BE2C (cell line): ENCODE measurements at regions not wholly inside any gene's neighbourhood (a gene's known extent, or its start where the extent isn't known, plus 50 kb on each side); places are given as distances from the start of the nearest gene placed in this dataset.

ENCODE experiments used
- DNase-seq: peaks from one replicate; pipeline ENCODE4 v3.0.0-alpha.2; 2020
- H3K27me3 ChIP-seq: fragments of 250-450 bp; sonication (Bioruptor Pico); 2 replicates; pipeline ENCODE4 v1.5.1; 2020; ENCODE audit warnings: mild to moderate bottlenecking
- H3K36me3 ChIP-seq: fragments of 250-450 bp; sonication (Bioruptor Pico); 2 replicates; pipeline ENCODE4 v1.5.1; 2020; ENCODE audit warnings: mild to moderate bottlenecking
- H3K4me1 ChIP-seq: fragments of 250-450 bp; sonication (Bioruptor Pico); 2 replicates; pipeline ENCODE4 v1.5.1; 2020
- H3K4me3 ChIP-seq: 2 replicates; pipeline ENCODE4 v1.5.1; 2011; ENCODE audit warnings: low read depth, low read length
- H3K9me3 ChIP-seq: fragments of 250-450 bp; sonication (Bioruptor Pico); 2 replicates; pipeline ENCODE4 v1.5.1; 2020
- TF ChIP-seq, protein P1 (sequence below): IDR thresholded peaks from 2 replicates; pipeline ENCODE4 v1.5.1; 2012; ENCODE audit warnings: mild to moderate bottlenecking, low read depth, low read length

DNA sequence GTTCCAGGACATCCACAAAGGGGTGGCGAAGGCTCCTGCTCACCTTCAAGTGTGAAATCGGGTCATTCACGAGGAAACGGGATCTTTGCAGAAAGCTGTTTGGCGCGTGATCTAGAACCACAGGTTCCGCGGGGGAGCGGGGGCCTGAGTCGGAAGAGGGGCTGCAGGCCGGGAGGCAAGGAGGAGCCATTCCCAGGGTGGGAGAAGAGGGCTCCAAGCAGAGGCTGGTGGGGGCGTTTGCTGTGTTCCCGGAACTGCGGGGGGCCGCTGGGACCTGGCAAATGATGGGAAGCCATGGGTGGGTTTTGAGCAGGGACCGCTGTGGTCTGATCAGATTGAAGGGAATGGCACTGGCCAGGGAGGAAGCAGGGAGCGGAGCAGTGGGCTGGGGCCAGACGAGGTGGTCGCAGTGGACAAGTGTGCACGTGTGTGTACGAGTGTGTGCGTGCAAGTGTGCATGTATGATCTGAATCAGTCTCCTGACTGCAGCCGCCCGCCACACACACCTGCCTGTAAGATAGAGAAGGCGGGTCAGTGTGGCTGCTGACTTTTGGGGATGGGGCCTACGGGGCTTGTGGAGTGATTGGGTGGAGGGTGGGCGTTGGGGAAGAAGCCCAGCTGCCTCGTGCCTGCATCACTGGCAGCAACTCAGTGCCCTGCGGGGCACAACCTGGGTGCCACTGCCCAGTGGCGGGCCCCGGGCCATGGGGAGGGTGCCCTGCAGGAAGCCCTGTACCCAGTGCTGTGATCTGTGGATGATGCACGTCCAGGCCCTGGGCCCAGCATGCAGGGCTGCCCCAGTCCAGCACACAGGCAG is 141.9 kb downstream of the KIF26A start:
- peaks cover 7% of the 10 kb centered on the region; the same call in 1 of the 2 replicates for H3K36me3 ChIP-seq
- peak; percentile 15 for DNase-seq
- H3K27me3 ChIP-seq = no peaks in the 10 kb centered on the region
- TF ChIP-seq, protein P1, sequence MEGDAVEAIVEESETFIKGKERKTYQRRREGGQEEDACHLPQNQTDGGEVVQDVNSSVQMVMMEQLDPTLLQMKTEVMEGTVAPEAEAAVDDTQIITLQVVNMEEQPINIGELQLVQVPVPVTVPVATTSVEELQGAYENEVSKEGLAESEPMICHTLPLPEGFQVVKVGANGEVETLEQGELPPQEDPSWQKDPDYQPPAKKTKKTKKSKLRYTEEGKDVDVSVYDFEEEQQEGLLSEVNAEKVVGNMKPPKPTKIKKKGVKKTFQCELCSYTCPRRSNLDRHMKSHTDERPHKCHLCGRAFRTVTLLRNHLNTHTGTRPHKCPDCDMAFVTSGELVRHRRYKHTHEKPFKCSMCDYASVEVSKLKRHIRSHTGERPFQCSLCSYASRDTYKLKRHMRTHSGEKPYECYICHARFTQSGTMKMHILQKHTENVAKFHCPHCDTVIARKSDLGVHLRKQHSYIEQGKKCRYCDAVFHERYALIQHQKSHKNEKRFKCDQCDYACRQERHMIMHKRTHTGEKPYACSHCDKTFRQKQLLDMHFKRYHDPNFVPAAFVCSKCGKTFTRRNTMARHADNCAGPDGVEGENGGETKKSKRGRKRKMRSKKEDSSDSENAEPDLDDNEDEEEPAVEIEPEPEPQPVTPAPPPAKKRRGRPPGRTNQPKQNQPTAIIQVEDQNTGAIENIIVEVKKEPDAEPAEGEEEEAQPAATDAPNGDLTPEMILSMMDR = no peak
- no peak overlapping the region for H3K4me3 ChIP-seq
- peaks cover 7% of the 10 kb centered on the region for H3K9me3 ChIP-seq
- peaks cover 57% of the 10 kb centered on the region for H3K4me1 ChIP-seq

DNA sequence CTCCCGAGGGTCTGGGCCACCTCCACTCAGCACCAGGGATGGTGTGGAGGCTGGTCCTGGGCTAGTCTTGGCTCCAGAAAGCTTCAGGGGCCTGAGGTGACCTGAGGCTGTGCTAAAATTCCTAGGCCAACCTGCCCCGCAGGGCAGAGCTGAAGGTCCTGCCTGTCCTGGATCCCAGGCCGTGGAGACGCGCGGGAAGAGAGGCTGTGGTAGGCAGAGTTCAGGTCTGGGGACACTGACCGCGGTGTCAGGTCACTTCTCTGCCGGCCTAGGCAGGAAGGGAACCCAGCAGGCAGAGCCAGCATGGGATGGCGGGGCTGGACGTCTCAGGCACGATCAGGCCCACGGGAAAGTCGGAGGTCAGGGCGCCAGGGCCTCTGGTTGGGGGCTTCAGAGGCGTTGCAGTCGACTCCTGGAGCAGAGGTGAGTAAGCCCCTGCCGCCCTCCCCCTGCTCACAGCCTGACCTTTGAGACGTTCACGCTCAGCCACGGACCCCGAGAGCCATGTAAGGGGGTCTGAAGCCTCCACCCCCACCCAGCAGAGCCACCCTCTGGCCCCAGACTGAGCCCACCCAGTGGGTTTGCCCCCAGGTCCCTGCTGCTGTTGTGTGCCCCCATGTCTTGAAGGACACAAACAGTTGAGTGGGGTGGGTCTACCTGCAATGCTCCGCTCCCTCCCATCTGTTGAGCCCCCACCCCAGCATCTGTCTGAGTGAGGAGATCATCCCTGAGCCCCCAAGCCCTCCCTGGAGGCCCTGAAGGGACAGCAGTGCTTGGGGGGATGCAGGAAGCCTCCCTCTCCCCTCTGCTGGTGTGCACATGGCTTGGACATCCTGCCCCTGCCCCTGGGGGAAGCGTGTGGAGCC is 142.7 kb downstream of the KIF26A start:
- Histone ChIP-seq H3K4me3 (no peak overlapping the region), H3K9me3 (peaks cover 7% of the 10 kb centered on the region), H3K36me3 (peaks cover 7% of the 10 kb centered on the region; the same call in 1 of the 2 replicates), H3K4me1 (peaks cover 58% of the 10 kb centered on the region), H3K27me3 (no peaks in the 10 kb centered on the region)
- DNase-seq = peak; percentile 6
- TF ChIP-seq, protein P1 = no peak

DNA sequence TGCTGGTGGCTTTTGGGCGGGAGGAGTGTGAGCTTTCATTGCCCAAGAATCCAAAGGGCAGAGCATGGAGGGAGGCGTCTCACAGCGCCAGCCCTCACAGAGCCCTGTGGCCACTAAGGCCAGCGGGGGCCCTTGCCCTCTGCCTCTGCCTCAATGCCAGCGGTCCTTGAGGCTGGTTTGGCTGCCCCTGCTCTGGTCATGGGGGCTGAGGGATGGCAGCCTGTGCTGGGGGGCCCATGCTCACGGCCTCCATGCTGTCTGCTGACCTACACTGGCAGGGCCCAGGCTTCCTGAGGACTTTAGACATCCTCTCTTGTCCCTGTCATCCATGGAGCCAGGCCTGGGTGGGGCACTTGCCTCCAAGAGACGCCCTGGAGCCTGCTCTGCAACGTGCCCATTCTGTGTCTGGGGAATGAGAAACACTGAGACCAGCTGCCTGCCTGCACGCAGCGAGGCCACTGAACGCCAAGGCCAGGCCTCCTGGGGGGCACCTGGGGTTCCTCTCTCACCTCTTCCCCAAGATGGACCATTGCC is 143.4 kb downstream of the KIF26A start:
- TF ChIP-seq, protein P1 = no peak
- DNase-seq = peak; percentile 4

DNA sequence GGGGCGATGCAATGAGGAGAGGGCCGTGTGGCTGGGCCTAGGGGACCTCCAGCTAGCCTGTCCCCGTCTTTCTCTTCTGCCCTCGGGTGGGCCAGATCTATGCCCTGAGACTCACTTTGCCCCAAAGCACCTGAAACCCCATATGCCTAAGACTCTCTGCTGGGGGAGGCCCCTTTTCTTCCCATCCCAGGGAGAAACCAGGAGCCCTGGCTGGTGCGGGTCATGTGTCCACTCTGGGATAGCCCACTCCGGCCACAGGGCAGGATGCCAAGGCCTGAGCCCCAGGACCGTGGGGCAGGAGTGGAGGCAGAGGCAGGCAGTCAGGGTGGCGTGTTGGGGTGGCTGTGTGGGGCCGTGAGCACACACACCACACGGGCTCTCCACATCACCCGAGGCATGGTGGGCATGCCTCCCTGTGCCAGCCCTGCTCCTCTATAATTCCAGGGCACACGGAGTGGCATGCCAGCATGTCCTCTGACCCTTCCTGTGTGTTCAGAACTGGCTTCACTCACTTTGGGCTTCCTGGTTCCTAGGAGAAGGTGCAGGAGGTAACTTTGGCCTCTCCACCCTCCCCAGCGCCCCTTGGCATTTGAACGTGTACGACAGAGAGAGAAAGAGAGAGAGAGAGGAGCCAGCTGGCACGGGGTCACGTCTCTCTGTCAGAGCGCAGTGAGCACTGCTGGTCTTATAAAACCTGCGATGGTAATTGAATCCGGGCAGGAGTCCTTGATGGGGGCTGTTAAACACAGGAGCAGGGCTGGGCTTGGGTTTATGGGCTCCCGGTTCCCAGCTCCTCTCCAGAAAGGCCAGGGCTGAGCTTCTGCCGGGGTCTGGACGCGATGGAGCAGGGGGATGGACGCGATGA is 144.2 kb downstream of the KIF26A start:
- TF ChIP-seq, protein P1 = no peak
- no peak overlapping the region for H3K4me3 ChIP-seq
- peaks cover 7% of the 10 kb centered on the region for H3K9me3 ChIP-seq
- H3K36me3 ChIP-seq = peaks cover 4% of the 10 kb centered on the region; the same call in 1 of the 2 replicates
- H3K4me1 ChIP-seq = peaks cover 56% of the 10 kb centered on the region
- peak; percentile 5 for DNase-seq
- no peaks in the 10 kb centered on the region for H3K27me3 ChIP-seq

More for the DNA sequence above, 143.4 kb downstream of the KIF26A start:
- Histone ChIP-seq H3K36me3 (peaks cover 7% of the 10 kb centered on the region; the same call in 1 of the 2 replicates), H3K9me3 (peaks cover 7% of the 10 kb centered on the region), H3K4me1 (peaks cover 56% of the 10 kb centered on the region), H3K4me3 (no peak overlapping the region), H3K27me3 (no peaks in the 10 kb centered on the region)

DNA sequence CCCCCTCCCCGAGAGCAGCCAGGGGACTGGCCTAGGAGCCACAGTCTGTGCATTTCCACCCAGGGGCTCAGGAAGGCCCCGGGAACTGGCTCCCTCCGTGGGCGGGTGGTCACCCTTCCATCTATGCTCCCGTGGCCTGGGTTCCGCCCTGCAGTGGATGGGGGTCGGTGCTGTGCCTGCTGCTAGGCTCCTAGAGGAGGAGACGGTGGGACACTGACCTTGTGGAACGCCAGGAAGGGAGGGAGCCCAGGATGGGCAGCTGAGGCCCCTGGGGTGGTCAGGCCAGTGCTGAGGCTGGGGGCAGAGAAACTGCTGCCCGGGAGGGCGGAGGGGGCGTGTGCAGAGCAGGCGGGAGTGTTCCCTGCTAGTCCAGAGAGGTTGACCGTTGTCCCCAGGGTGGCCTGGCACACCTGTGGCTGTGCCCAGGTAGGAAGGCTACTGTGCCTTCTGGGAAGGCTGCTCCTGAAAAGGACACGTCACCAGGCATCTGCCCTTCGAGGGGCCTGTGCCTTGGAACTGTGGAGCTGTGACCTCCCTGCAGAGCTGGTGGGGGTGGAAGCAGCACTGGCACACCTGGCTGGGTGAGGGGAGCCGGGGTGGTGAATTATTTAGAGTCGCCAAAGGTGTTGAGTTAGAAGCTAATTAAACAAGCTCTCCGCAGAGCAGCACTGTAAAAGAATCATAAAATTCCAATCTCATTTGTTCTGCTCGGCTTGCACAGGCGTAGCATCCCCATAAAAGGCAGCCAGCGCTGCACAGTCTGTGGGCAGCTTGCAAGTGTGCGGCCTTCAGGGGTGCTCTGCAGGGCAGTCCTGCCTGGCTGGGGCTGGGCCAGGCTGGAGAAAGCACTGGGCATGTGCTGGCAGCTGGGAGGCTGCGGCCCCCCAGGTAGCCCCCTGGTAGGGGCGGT is 145.1 kb downstream of the KIF26A start:
- no peaks in the 10 kb centered on the region for H3K27me3 ChIP-seq
- peak; percentile 7 for DNase-seq
- TF ChIP-seq, protein P1 = no peak
- no peaks in the 10 kb centered on the region for H3K36me3 ChIP-seq
- no peaks in the 10 kb centered on the region for H3K9me3 ChIP-seq
- peaks cover 55% of the 10 kb centered on the region for H3K4me1 ChIP-seq
- no peak overlapping the region for H3K4me3 ChIP-seq
